ENCODE measurements at regions not wholly inside any gene's neighbourhood (a gene's known extent, or its start where the extent isn't known, plus 50 kb on each side); places are given as distances from the start of the nearest gene placed in this dataset.

GRCh38 chr1:104488296-104489015 is 738.8 kb downstream of the AMY1C start:
- Histone ChIP-seq H2BK12ac (ENCODE audit: insufficient read length, low read depth, low read length) (no peak overlapping the region), H2AFZ (ENCODE audit: low read length) (no peak overlapping the region), H4K5ac (ENCODE audit: insufficient read length, low read depth, low read length) (no peak overlapping the region), H3K79me1 (ENCODE audit: insufficient read depth, low read depth, low read length, poor library complexity, severe bottlenecking) (no peaks in the 10 kb centered on the region), H2BK120ac (ENCODE audit: low read depth, low read length, poor library complexity, severe bottlenecking) (no peak overlapping the region), H3K4me1 (ENCODE audit: insufficient read depth, low read length) (no peaks in the 10 kb centered on the region; the same call in 1 of the 2 replicates), H2BK20ac (ENCODE audit: low read depth, low read length, poor library complexity, severe bottlenecking) (no peak overlapping the region), H3K4me2 (ENCODE audit: insufficient read depth, insufficient read length, low read length) (no peak overlapping the region), H3K9me3 (ENCODE audit: control insufficient read depth, low read depth, low read length) (no peaks in the 10 kb centered on the region), H3K27ac (ENCODE audit: insufficient read length, low read depth, low read length) (no peak overlapping the region), H3K79me2 (ENCODE audit: insufficient read depth, low read length) (no peaks in the 10 kb centered on the region), H2BK15ac (ENCODE audit: low read depth, low read length) (no peak overlapping the region), H3K9ac (ENCODE audit: extremely low read depth, insufficient read length, low read length) (no peak overlapping the region), H3K23me2 (ENCODE audit: insufficient read length, low read depth, low read length, poor library complexity, severe bottlenecking) (no peaks in the 10 kb centered on the region), H2AK5ac (ENCODE audit: insufficient read length, low read length) (no peak overlapping the region), H3K56ac (ENCODE audit: insufficient read length, low read depth, low read length) (no peak overlapping the region), H3T11ph (ENCODE audit: low read length) (no peak overlapping the region), H4K91ac (ENCODE audit: insufficient read length, low read depth, low read length) (no peak overlapping the region), H3K14ac (ENCODE audit: insufficient read depth, low read length) (no peak overlapping the region), H3K18ac (ENCODE audit: insufficient read length, low read depth, low read length) (no peak overlapping the region), H2BK5ac (ENCODE audit: insufficient read length, low read length) (no peak overlapping the region), H3K23ac (ENCODE audit: insufficient read length, low read depth, low read length) (no peak overlapping the region), H3K4ac (ENCODE audit: low read depth, low read length) (no peak overlapping the region), H4K20me1 (ENCODE audit: control insufficient read depth, insufficient read depth, insufficient read length) (no peaks in the 10 kb centered on the region), H3K27me3 (ENCODE audit: insufficient read depth, low read length) (peaks cover 21% of the 10 kb centered on the region), H4K8ac (replicated peaks; ENCODE audit: insufficient read length, low read depth, low read length) (no peak overlapping the region)
- H3K36me3 Mint-ChIP-seq (ENCODE audit: insufficient read depth in 1 of 3, low read depth in 3 of 3) = no peaks in the 10 kb centered on the region
- WGBS (ENCODE audit: extremely low coverage, insufficient read length, low lambda C conversion rate) = no CpG with 5 or more reads among the region's 4 CpGs
- no peak overlapping the region for H3K27ac Mint-ChIP-seq
- H3K27me3 Mint-ChIP-seq (ENCODE audit: low read depth) = peaks cover 84% of the 10 kb centered on the region
- H3K9me3 Mint-ChIP-seq = peaks cover 2 to 39% of the 10 kb centered on the region in 2 experiments; a peak in 3 of 5 replicates
- H3K4me3 Mint-ChIP-seq = no peak overlapping the region
- H3K4me1 Mint-ChIP-seq = peaks cover 14 to 16% of the 10 kb centered on the region in 2 experiments
- no peak for TF ChIP-seq CTCF (conservative IDR thresholded peaks at IDR 0.05)
- DNase-seq = no peak

Measured in H9 (cell line).